ENCODE measurements at regions not wholly inside any gene's neighbourhood (a gene's known extent, or its start where the extent isn't known, plus 50 kb on each side); places are given as distances from the start of the nearest gene placed in this dataset.
"Not testable (repeated sequence)": the region's sequence is repeated elsewhere in the genome, so short reads cannot be mapped to it uniquely, and the experiment has no call there.

DNA sequence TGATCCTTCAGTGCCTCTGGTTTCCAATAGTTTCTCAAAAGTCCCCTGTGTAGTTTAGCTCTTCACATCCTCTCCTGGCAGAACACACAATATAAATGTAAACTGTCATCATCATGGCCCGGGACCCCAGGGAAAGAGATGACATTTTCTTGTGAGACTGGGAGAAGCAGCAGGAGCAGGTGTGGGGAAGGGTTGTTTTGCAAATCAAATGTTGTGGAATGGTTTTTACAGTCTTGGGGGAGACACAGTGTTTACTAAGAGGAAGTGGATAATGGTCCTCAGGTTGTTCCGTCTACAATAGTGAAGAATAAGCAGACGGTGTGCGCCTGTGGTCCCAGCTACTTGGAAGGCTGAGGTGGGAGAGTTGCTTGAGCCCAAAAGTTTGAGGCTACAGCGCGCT is 159.1 kb downstream of the SEC23IP start:
- no peak for FAIRE-seq

DNA sequence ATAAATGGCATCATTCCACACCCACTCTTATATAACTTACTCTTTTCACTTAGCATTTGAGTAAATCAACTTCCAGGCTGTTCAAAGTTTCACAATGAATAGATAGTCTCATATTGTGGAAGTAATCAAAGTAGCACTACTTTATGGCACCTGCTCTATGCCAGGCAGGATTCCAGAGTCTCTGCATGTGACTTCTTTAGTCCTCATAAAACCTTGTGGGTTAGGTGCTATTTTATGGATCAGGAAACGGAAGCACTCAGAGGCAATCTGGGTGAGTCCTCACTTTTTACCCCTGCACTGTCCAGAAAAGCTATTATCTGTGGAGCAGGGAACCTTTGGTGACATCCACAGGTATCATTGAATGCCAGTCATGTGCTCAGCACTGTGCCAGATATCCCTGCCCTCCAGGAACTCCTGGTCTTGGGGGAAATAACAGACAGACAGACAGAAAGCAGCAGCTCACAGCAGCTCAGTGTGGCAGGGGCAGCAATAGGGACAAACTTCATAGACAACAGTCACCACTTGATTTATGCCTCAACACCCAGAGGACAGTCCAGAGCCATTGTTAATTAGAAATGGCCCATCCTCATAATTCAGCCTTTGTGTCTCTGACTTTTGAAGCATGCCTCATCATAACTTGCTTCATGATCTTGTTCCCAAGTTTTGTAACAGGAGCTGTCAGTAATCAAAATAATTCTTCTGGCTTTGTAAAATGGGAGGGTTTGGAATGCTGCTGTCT is 160.6 kb downstream of the SEC23IP start:
- no peak for FAIRE-seq

DNA sequence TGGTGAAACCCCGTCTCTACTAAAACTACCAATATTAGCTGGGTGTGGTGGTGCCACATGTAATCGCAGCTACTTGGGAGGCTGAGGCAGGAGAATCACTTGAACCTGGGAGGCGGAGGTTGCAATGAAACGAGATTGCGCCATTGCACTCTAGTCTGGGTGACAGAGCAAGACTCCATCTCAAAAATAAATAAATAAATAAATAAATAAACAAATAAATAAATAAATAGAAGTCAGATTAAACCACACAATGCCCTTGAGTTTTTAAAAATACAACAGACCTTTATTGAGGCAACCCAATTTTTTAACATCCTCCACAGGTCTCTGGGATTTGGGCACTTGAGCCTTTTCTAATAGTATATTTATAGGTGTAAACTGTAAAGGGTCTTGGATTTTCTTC is 167.3 kb downstream of the SEC23IP start:
- not testable (repeated sequence) for FAIRE-seq

DNA sequence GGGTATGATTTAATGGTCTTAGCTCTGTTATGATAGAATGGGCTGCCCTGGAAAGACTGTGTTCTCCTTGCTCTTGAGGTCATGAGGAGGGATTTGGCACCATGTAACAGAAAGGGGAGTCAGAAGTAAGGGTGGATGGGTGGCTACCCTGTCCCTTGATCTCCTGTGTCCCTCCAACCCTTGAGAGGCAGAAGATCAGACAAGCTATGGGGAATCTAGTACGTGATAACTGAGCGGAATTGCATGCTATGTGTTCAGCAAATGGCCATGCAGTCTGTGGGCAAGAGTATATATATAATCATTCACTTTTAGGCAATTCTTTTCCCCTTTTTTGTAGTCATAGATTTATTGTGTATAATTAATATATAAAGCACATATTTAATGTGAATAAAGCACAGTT is 174.9 kb downstream of the SEC23IP start:
- FAIRE-seq, result no peak

DNA sequence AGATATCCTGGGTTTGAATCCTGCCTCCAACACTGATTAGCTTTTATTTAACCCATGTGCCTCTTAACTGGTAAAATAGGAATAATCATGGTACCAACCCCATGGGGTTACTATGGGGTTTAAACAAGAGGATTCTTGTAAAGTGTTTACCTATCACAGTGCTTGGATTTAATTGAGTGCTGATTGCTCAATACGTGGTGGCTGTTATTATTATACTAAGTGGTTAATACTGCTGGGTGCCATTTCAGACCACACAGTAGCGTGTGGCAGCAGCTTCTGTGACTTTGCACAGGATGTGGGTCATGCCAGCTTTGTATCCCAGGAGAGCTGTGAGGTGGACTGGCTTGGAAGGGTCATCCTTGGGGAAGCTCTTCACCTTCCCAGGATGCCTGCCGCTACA is 177.2 kb downstream of the SEC23IP start:
- no peak for FAIRE-seq

DNA sequence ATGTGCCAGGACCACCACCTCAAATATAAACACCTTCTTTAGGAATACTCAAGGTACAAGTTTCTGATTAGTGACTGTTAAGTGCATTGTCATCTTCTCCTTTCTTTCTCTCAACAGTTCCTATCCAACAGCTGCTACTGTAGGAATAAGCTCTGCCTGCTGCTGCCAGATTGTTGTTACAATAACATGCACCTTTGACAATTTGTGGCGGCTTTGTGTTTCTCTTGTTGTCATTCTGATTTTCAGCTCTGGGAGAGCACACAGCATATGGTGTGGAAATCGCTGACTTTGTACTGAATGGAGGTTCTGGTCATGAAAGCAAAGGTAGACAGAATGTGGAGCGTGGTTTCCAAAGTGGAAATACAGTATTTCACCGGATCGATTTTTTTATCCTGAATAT is 182.8 kb downstream of the SEC23IP start:
- no peak for FAIRE-seq

DNA sequence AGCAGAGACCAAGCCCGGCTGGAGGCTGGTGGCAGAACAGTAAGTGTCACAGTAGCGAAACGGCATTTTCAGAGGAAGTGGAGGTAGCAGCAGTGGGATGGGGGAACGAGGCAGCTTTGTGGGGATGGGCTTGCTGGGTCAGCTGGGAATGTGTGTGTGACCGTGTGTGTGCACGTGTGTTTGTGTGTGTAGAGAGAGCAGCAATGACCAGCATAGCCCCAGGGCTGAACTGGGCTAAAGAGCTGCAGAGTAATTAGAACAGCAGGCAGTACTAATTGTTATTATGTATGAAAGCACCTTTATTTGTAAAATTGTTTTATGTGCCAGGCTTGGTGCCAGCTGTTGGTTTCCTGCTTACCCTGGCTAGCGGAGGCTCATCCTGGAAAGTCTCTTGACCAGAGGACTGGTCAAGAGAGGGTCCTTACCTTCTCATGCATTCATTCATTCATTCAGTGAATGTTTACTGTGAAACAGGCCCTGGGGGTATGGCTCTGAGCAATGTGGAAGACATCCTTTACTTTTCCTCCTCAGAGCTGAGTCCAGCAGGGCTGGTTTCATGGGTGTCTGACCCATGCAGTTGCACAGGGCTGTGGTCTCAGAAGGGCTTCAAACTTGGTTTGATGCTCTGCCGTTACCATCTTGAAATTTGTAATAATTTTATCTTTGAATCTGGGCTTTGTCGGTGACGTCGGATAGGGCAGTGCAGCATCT is 184.6 kb downstream of the SEC23IP start:
- no peak for FAIRE-seq

DNA sequence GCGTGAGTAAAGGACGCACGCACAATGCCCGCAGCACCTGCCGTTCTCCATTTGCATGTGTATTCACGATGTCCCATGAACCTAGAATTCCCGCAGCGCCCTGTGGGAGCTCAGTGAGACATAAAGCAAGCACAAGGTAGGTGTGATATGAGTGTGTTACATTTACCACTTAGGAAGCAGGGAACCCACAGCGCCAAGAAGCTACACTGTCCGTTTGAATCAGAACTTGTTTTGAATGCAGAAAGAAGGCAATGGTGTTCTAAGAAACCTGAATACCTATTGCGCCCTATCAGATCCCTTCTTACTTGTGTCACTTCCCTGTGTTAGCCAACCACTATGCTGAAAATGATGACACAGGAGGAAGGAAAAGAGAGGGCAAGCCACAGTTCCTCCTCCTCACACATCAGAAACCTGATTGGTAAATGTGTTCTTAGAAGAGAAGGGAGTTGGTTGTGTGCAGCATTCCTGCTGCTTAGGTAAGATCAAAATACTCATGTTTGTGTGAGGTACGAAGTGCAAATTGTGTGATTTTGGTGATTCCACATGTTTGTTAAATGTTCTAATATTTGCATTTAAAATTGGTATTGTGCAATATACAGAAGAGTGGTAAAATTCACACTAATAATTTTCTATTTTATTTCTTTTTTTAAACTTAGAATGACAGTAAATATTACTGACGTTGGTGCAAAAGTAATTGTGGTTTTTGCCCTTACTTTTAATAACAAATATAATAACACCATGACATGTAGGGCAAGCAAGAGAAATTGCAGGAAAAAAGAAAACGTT is 185.4 kb downstream of the SEC23IP start:
- no peak for FAIRE-seq

DNA sequence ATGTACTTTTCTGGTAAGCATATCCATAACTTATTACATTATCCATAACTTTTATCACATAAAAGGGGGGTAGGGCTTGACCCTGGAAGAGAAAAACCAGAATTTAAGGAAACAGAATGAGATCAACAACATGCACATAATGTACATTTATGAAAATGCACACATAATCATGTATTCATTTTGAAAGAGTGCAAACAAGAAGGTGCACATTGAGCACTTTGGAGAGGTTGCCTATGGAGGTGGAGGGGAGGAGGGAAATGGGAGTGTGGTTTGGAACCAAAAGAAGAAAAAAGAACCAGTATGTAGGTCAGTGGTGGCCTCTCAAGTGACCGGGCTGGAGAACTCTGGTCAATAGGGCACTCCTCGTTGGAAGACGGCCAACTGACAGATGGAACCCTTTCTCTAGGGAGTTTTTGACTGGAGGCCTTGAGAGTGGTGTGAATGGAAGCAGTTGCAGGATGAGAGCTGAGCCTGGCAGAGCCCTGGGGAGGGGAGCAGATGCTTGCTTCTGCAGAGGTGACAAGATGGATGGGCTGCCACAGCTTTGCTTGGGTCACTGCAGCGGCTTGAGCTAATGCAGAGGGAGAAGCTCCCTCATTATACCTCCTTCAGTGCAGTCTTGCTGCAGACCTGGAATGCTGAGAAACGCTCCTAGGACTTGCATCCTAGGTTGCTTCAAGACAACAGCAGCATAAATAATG is 192.7 kb downstream of the SEC23IP start:
- FAIRE-seq, result no peak

DNA sequence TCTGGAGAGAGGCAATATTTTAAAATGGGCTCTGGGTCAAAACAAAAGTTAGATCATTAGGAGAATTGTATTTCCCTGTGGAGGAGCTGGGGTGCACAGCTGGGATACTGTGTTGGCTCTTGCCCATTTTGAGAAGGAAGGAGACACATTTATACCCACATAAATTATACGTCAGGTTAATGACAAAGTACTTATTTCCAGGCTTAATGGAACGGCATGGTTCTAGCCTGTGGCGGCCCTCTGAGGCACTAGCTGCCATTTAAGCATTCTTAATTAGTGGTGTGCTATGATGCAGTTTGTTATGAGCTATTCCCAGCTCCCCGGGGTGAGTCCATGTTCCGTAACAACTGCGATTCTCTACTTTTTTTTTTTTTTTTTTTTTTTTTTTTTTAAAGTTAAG is 193.5 kb downstream of the SEC23IP start:
- FAIRE-seq, result no peak

DNA sequence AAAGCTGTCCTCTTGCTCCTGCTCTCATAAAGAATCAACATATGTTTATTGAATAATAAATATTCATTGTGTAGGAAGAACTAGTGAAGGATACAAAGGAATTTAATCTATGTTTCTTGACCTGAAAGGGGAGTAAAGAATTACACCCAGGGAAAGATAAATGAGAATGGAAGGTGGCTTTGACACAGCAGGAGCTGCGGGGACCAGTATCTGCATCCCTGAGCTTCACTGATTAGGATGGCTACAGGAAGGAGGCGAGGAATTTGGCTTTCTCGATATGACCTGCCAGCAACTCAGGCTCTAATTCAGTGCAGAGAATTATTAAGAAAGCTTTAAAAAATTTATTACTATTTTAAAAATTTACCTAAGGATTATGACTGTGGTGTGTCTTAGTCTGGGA is 194.6 kb downstream of the SEC23IP start:
- no peak for FAIRE-seq

DNA sequence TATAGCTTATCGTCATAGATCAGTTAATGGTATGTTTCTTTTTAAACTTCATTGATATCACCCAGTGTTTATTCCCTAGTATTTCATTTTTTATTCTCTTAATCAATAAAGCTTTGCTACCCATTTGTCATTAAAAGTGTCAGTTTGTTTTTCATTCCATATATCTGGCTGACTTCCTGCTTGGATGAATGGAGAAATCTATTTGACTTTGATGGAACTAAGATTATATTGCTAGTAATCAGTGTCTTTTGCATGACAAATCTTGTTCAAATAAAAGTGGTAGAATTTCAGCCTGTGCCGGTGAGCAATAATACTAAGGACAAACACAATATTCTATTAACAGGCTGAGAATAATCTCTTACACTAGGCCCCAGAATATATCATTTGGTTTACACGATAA is 203.3 kb downstream of the SEC23IP start:
- FAIRE-seq, result no peak

DNA sequence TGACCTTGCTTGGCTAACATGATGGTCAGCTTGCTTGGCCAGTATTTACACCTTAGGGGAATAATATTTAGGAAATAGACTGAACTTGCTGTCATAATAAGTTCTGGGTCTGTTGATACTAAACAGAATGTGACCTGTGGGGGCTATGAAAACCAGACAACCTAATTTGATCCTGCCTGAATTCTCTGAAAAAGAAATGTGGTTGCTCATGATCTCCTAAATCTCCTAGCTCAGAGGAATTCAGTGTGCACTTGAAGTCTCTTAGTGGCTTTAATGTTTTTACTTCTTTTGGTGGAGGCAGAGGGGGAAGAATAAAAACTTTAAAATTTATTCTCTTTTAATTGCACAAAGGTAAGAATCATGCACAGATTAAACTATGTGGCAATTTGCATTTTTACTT is 205.2 kb downstream of the SEC23IP start:
- FAIRE-seq, result no peak

DNA sequence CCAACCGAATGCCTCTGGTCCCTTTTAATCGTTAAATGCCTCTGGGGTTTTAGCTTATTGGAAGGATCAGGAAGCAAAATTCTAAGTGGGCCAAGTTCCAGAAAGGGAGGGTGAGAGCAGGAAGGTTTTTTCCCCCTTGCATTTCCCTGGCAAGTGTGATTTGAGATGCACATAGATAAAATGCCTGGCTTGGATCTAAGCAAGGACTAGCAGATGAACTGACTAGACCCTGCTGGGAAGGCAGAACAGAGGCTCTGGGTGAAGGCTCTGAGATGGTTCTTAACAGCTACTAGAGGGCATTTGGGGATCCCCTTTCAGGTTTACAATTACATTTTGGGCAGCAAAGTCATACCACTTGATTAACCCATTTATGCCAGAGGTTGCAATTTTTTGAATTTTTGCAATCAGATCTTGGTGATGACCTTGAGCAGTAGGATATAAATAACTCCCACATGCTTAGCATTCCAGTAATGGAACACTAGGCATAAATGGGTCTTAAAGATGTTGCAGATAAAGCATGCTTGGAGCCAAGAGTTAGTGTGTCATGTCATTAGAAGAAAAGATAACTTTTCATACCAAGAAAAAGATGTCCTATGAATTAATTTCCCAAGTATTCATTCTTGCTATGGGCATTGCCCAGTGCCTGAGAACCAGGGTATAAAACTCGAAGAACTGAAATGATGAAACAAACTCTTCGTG is 205.9 kb downstream of the SEC23IP start:
- FAIRE-seq, result no peak

DNA sequence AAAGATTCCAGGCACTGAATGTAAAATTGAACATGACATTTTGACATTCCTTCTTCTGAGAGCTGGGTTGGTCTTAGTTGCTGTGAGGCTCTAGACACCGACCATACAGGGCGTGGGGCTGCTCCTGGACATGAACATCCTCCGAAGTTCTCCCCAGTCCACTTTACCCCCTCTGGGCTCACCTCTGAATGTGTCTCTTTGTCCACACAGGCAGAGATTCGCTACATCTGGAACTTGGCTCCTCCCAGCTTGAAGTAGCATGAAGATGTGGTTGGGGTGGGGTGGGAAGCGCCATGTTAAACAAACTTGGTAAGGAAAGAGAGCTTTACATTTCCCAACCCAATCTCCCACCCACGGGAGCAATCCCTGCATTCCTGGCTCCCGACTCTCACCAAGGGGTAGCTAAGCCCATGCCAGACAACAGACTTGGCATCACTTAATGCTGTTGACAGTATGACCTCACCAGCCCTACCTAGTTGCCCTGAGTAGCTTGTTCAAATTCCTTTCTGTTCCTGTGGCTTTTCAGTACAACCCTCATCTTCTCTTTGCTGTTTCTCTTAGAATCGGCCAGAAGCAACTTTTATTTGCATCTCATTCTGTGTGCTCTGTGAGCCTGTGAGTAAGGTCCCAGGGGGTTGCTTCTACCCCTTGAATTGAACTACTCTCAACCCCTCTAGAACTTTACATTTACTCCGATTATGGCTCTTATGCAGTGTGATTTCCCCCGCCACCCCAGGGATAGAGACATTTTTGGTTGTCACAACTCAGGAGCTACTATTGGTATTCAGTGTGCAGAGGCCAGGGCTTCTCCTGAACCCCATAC is 211.4 kb downstream of the SEC23IP start:
- no peak for FAIRE-seq

DNA sequence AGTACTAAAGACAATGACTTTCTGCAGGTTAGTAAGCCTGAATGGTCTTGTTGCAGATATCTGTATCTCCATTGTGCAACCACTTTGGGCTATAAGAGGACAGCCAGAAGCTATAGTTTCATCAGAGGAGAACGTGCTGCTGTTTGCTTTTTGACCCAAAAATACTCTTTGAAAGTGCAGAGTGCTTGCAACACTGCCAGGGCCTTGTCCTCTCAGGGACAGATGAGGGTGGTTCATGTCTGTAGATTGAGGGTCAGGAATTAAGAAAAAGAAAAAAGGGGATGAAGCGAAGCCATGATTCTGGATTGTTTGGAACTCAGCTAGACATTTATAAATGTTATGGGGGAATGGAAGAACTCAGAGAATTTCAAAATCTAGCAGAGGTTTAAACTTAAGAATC is 212.5 kb downstream of the SEC23IP start:
- FAIRE-seq, result no peak

DNA sequence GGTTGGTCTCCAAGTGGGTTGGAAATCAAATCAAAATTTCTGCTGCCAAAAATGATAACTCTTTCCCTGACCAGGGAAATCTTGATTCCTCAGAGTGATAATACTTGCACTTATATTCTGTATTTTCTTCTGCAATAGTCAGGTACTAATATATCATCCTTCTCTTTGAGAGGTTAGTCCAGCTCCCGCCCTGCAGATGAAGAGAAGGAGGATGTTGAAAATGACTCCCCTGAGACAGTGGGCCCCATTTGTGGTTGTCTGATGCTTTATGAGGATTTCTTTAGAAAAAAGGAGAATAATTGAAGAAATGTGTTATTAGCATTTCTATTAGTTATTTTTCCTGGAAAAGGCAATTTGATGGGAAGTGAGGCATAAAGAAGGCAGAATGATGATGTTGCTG is 213.0 kb downstream of the SEC23IP start:
- FAIRE-seq, result no peak

DNA sequence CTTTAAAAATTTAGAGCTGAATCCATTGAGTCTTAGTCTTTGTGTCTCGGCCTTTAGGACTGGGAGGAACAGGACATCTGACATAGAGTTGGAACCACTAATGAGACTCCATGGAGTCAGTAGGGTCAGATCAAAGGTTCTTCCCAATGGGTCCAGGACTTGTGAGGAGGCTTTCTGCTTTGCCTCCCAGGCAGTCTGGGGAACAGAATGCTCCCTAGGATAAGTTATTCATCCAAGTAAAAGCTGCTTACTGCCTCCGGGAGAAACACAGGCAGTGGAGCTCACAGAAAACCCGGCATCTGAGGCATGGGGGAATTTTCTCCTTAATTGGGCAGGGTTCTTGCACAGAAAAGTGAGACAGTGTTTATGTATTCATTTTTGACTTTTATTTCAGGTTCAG is 216.4 kb downstream of the SEC23IP start:
- FAIRE-seq, result no peak

DNA sequence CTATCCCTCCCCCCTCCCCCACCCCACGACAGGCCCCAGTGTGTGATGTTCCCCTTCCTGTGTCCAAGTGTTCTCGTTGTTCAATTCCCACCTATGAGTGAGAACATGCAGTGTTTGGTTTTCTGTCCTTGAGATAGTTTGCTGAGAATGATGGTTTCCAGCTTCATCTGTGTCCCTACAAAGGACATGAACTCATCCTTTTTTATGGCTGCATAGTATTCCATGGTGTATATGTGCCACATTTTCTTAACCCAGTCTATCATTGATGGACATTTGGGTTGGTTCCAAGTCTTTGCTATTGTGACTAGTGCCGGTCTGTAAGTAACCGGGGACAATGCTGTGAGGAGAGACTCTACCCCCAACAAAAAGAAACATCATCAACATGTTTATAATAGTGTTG is 217.2 kb downstream of the SEC23IP start:
- not testable (repeated sequence) for FAIRE-seq

DNA sequence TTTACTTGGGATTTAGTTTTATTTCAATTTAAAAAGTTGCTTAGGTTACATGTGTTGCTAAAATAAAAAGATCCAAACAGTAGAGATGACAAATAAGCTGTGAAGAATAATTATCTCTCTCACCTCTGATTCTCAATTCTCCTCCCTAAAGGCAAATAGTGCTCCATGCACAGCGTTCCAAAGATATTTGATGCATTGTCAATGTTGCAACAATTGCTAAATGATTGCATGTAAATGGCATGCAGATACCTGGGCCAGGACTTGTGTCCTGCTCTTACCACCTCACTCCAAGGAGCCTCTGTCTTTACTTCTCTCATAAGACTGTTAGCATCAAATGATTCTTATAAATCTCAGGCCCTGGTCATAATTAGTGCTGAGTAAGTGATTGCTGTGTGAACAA is 217.7 kb downstream of the SEC23IP start:
- FAIRE-seq, result no peak

DNA sequence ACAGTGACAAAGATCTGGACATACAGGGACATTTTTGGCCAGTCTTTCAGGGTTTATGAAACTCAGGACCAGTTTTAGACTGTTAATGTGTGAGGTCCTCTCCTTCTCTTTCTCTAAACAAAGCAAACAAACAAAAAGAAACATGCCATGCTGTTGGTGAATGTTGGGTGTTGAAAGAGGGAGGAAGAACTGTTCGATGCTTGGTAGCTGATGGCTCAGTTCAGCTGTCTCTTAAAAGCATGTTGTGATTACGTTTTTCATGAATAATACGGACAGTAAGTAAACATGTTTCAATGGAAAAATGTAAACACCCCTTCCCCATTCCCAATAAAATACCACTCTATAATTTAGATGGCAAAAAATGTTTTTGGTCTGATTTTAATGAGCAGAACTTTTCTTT is 219.1 kb downstream of the SEC23IP start:
- FAIRE-seq, result no peak

DNA sequence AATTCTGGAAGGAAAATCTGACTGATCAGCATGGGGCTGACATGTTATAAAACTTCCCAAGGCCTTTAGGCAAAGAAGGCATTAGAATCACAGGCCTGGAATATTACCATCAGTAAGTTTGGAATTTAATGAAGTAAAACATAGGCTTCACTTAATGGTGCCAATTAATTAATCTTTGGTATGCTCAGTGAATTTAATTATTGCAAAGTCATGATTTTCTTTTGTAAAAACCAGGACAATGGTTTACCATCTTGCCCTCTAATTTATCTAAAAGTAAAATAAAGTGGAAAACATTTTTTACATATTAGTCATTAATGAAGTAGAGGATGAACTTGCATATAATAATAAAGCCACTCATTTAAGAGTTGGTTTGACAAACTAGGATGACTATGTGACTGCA is 220.3 kb downstream of the SEC23IP start:
- no peak for FAIRE-seq
